ENCODE measurements at regions not wholly inside any gene's neighbourhood (a gene's known extent, or its start where the extent isn't known, plus 50 kb on each side); places are given as distances from the start of the nearest gene placed in this dataset.
"Not testable (repeated sequence)": the region's sequence is repeated elsewhere in the genome, so short reads cannot be mapped to it uniquely, and the experiment has no call there.

DNA sequence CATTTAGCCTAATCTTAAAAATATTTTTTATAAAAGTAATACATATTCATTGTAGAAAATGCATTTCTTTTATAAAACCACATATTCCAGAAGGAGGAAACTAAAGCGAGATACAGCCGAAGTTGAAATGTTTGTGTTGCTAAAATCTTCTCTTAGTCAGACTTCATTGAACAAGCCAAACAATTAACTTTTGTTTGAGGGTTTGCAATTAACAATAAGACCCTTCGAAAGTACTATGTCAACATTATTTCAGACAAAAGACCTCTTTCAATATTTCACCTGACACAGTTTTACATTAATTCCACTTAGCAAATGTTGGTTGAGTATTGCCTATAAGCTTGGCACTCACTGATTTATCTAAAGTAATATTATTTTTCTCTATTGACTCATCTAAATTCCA, 354.0 kb upstream of the ADAMTS5 start:
- DNase-seq: no peak

DNA sequence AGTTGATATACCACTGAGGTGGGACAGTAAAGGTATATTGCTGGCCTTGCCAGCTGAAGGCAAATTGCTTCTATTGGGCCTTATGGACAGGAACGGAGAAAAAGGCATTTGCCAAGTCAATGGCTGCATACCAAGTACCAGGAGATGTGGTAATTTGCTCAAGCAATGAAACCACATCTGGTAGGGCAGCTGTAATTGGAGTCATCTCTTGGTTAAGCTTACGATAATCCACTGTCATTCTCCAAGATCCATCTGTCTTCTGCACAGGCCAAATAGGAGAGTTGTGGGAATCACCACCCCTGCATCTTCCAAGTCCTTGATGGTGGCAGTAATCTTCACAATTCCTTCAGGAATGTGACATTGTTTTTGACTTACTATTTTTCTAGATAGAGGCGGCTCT, 350.7 kb upstream of the ADAMTS5 start:
- intact Hi-C loops (cut with DNase I); DNase-seq: not testable (repeated sequence)

More for the DNA sequence above, 354.0 kb upstream of the ADAMTS5 start:
- intact Hi-C loops (cut with DNase I): no loop called here

DNA sequence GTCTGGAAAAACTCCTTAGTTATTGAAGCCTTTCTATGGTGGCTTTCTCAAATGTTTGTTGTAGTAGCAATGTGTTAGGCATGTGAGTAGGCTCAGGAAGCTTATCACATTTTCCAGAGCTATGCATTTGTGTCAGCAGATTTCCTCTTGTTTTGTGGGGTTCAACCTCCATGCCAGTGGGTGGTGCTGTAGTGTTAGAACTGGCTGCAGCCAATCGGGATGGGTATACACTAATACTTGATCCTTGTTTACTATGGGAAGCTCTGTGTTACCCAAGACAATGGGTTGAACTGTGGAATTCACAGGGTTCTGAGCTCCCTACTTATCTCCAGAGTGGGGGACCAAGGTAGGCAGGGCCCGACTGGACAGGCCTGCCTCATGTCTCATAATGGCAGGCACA, 348.5 kb upstream of the ADAMTS5 start:
- DNase-seq: no peak
- intact Hi-C loops (cut with DNase I): no loop called here

DNA sequence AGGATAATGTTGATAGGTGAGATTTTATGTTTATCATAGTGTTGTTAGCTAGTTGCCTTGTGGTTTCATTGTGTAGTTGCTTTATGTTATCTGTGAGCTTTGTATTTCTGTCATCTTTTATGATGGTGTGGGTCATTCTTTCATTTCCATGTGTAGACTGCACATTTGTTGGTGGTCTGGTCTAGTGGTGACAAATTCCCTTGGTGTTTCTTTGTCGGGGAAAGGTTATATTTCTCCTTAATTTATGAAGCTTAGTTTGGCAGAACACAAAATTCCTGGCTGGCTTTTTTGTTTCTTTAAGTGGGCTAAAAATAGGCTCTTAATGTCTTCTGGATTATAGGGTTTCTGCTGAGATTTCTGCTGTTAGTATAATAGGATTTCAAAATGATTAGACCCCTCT, 347.2 kb upstream of the ADAMTS5 start:
- DNase-seq: no peak
- intact Hi-C loops (cut with DNase I): no loop called here

GRCh38 chr21:27306791-27307775, 340.2 kb upstream of the ADAMTS5 start:
- no peak for DNase-seq
- intact Hi-C loops (cut with DNase I): no loop called here

DNA sequence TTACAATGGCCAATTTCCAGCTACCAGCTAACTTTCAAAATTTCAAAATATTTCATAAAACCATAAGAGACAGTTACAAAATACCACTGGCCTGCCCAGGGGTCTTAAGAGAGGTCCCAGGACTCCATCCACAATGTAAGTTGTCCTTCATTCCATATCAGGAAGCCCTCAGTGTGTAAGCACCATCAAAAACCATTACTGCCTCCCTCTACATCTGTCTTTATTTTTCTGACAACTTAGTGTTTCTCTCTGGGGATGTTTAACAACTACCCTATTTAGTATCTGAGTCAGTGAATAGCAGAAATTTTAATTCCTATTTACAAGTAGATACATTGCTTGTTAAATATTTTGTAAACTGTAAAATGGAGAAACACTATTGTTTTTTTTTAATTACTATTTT, 339.3 kb upstream of the ADAMTS5 start:
- intact Hi-C loops (cut with DNase I): no loop called here
- no peak for DNase-seq

GRCh38 chr21:27301220-27301619, 334.3 kb upstream of the ADAMTS5 start:
- intact Hi-C loops (cut with DNase I): no loop called here
- DNase-seq: no peak

DNA sequence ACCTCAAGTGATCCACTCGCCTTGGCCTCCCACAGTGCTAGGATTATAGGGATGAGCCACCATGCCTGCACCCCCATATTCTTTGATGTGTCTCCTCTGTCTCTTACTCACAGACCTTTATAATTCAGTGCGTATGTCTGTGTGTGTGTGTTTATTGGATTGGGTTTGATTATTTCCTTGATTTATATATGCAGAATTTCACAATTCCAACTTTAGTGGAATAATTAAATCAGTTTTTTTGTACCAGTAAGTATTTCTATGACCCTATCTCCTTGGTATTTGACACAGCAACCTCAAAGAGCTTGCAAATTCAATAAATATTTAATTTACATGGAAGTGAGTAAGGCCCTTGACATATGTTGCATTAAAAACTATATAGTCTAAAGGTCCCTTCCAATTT, 333.9 kb upstream of the ADAMTS5 start:
- no peak for DNase-seq
- intact Hi-C loops (cut with DNase I): no loop called here

DNA sequence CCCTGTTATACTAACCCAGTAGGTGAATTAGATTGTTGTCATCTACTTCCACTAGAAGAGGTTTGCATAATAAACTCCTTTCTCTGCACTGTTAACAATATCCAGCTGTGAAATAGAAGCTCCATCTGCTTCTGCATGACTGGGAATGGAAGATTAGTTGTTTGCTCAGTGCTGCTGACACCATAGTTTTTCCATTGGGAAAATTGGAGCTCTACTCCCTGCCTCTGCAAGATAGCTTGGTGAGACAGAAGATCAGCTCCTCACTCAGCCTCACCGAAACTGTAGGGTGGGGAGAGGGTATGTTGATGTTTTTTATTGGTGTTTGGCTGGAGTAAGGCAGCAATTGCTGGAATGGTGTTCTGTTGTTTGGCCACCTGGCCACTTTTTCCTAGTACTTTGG, 331.6 kb upstream of the ADAMTS5 start:
- DNase-seq: no peak
- intact Hi-C loops (cut with DNase I): no loop called here

DNA sequence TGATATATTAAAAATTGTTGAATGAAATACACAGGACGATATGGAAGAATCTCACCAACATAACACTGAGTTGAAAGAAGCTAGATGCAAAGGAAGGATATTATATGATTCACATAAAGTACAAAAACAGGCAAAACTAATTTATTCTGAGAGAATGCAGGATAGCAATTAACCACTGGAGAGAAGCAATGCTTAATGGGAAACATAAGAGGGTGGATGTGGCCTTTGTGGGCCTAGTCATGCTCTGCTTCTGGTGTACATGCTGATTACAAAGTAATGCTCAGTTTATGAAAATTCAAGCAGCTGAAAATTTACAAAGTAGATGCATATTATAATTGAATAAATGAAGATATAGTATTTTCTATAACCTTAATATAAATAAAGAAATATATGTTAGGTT, 326.4 kb upstream of the ADAMTS5 start:
- intact Hi-C loops (cut with DNase I): no loop called here
- DNase-seq: no peak

GRCh38 chr21:27292783-27293182, 325.9 kb upstream of the ADAMTS5 start:
- intact Hi-C loops (cut with DNase I): no loop called here
- no peak for DNase-seq

DNA sequence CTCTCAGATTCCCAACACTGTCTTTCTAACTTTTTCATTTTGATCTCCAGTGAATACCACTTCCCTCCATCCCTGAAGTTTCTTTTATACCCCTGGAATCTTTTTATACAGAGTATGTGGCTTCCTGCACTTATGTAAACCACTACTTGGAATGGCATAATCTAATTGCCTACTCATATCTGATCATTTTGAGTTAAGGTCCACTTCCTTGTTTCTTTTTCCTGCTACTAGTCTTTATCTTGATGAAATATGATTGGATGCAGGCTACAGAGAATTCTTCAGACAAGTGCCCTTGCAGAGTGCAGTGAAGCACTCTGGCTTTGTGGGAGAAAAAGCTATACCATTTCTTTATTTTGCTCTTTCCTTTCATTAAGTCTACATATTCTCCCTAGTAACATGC, 325.3 kb upstream of the ADAMTS5 start:
- no peak for DNase-seq
- intact Hi-C loops (cut with DNase I): no loop called here

DNA sequence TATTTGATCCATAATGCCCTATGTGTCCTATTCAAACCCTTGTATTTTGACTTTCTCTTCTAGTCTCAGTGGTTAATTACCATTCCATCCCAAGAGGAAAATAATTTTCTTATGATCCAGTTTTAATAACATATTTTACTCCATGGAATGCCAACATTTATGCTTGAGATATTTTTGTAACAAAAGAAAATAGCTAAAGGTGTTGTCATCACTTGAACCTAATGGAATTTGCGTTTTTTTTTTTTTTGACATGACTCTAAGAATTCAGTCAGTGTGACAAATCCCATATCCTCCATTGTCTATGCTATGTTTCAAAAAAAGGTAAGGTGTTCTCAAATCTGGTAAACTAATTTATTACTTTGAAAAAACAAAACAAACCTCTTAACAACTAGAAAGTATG, 324.1 kb upstream of the ADAMTS5 start:
- no peak for DNase-seq
- intact Hi-C loops (cut with DNase I): no loop called here

- intact Hi-C loops (cut with DNase I): no loop called here
- no peak for DNase-seq
Measured at GRCh38 chr21:27290028-27290427, 323.1 kb upstream of the ADAMTS5 start.

- no peak for DNase-seq
- intact Hi-C loops (cut with DNase I): no loop called here
Measured at GRCh38 chr21:27286760-27287159, 319.9 kb upstream of the ADAMTS5 start.

- DNase-seq: no peak
- intact Hi-C loops (cut with DNase I): no loop called here
Measured at GRCh38 chr21:27277110-27277509, 310.2 kb upstream of the ADAMTS5 start.

- intact Hi-C loops (cut with DNase I): no loop called here
- no peak for DNase-seq
Measured at GRCh38 chr21:27275294-27275927, 308.5 kb upstream of the ADAMTS5 start.

DNA sequence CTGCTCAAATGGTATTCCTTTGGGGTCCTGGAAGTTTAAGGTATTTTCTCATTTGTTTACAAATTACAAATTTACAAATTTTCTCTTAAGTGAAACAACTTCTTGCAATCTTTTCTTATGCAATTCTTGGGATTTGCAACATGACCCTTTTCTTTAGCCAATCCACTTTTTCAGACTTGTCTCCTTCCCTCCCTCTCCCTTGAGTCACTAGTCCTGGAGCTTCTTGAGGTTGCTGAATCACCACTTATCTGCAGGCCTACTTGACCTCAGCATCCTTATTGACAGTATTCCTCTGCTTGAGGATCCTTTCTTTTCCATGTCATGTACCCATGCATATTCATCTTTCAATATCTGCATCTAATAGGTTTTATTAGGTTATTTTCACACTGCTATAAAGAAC, 302.8 kb upstream of the ADAMTS5 start:
- intact Hi-C loops (cut with DNase I): no loop called here

GRCh38 chr21:27268290-27268689, 301.4 kb upstream of the ADAMTS5 start:
- intact Hi-C loops (cut with DNase I): no loop called here
- DNase-seq: no peak

More for the DNA sequence above, 302.8 kb upstream of the ADAMTS5 start:
- DNase-seq: no peak

DNA sequence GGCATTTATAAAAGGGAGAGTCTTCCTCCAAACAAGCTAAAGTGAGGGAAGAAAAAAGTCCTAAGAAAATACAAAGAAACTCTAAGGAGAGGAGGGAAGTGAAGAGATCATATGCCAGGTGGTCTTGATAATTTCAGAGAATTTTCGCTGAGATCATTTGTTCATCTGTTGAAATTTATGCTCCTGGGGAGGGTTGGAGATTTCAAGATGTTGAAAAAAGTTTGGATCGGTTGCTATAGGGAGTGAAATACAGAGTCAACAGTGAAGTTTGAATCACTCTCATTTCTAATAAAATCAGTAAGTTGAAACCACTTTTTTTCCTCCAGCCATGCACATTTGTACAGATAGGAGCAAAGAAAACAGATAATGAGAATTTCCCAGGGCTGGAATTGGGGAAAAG, 299.1 kb upstream of the ADAMTS5 start:
- no peak for DNase-seq
- intact Hi-C loops (cut with DNase I): no loop called here

DNA sequence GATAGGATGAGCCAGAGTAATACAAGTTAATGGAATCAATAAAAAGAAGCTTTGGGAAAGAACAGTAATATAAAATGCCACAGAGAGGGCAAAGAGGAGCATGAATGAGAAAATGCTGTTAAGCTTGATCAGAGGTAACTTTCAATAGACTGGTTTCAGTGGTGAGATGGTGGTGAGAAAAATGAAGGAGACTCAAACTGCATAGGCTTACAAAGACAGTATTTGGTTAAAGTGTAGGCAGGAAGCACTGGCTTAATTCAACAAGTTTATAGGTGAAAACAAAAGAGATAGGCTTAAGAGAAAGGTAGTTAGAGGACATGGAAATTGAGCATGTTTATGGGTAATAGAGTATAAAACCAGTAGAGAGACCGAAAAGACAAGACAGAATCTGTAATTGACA, 298.6 kb upstream of the ADAMTS5 start:
- DNase-seq: no peak
- intact Hi-C loops (cut with DNase I): no loop called here

DNA sequence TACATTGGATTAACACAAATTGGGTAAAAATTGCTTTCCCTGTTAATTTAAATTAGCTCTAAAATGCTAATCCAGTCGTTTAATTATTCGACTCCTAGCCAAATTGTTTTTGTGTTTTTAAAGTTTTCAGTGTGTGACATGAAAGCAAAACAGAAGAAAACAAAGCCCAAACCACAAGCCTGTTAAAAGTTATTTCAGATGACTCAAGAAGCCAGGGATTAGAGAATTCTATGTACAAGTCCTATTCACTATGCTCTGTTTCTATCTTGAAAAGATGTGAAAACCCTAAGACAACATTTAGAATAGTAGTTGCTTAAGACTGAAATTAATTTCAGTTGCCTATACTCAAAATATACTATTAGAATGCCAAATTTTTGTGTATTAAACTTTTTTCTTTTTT, 294.8 kb upstream of the ADAMTS5 start:
- DNase-seq: no peak
- intact Hi-C loops (cut with DNase I): no loop called here

Measured in posterior cingulate gyrus (tissue), 11 donors.